ELF-1 (cell line): ENCODE measurements at regions not wholly inside any gene's neighbourhood (a gene's known extent, or its start where the extent isn't known, plus 50 kb on each side); places are given as distances from the start of the nearest gene placed in this dataset.

Experiments
- DNase-seq: peaks from one replicate; pipeline ENCODE4 v3.0.0-alpha.2; 2016; ENCODE audit warnings: low read depth, low spot score

GRCh38 chr15:100810831-100811230 is 68.8 kb upstream of the ALDH1A3 start:
- no peak for DNase-seq

- no peak for DNase-seq
These were observed 66.8 kb upstream of the ALDH1A3 start for GRCh38 chr15:100812802-100813201.

- no peak for DNase-seq
These were observed 60.7 kb upstream of the ALDH1A3 start for GRCh38 chr15:100818927-100819326.

- no peak for DNase-seq
These were observed 59.1 kb upstream of the ALDH1A3 start for GRCh38 chr15:100820528-100820927.

GRCh38 chr15:100821327-100821726 is 58.3 kb upstream of the ALDH1A3 start:
- DNase-seq: no peak

GRCh38 chr15:100824211-100824610 is 55.4 kb upstream of the ALDH1A3 start:
- no peak for DNase-seq

- DNase-seq: no peak
These were observed 50.2 kb upstream of the ALDH1A3 start for GRCh38 chr15:100829457-100829856.
